Loucy (cell line): ENCODE measurements at regions not wholly inside any gene's neighbourhood (a gene's known extent, or its start where the extent isn't known, plus 50 kb on each side); places are given as distances from the start of the nearest gene placed in this dataset.

Experiments used
- CTCF ChIP-seq: fragments of 200-600 bp; sonication (generic); conservative IDR thresholded peaks from 2 replicates; pipeline ENCODE4 v1.5.1; 2014; ENCODE audit warnings: mild to moderate bottlenecking, antibody characterized with exemption, low read length
- EZH2phosphoT487 ChIP-seq: fragments of 200-600 bp; IDR thresholded peaks from 2 replicates; pipeline ENCODE4 v1.6.1; 2018; ENCODE audit warnings: antibody characterized with exemption, mild to moderate bottlenecking, moderate library complexity, borderline replicate concordance

- no peak for TF ChIP-seq CTCF
- no peak for TF ChIP-seq EZH2phosphoT487
Measured at GRCh38 chr4:125801924-125802323, 487.2 kb downstream of the FAT4 start.
